ENCODE measurements at regions not wholly inside any gene's neighbourhood (a gene's known extent, or its start where the extent isn't known, plus 50 kb on each side); places are given as distances from the start of the nearest gene placed in this dataset.

- no peaks in the 10 kb centered on the region for H3K9me3 Mint-ChIP-seq (ENCODE audit: unreplicated experiment)
- peaks cover 18% of the 10 kb centered on the region for H3K27me3 Mint-ChIP-seq (ENCODE audit: unreplicated experiment)
- H3K27ac Mint-ChIP-seq (ENCODE audit: unreplicated experiment): no peak overlapping the region
- no peak overlapping the region for H3K4me3 Mint-ChIP-seq (ENCODE audit: unreplicated experiment)
- no peak for TF ChIP-seq CTCF (IDR thresholded peaks at IDR 0.05)
- no peaks in the 10 kb centered on the region for H3K4me1 Mint-ChIP-seq (ENCODE audit: unreplicated experiment)
- DNase-seq (ENCODE audit: extremely low spot score, unreplicated experiment): no peak
- H3K36me3 Mint-ChIP-seq (ENCODE audit: unreplicated experiment): no peaks in the 10 kb centered on the region
Measured at GRCh38 chr4:110250023-110250387, 51.6 kb upstream of the ELOVL6 start.

- no peaks in the 10 kb centered on the region for H3K4me1 Mint-ChIP-seq (ENCODE audit: unreplicated experiment)
- no peaks in the 10 kb centered on the region for H3K36me3 Mint-ChIP-seq (ENCODE audit: unreplicated experiment)
- no peak for DNase-seq (ENCODE audit: extremely low spot score, unreplicated experiment)
- H3K9me3 Mint-ChIP-seq (ENCODE audit: unreplicated experiment): no peaks in the 10 kb centered on the region
- no peak overlapping the region for H3K4me3 Mint-ChIP-seq (ENCODE audit: unreplicated experiment)
- no peak overlapping the region for H3K27ac Mint-ChIP-seq (ENCODE audit: unreplicated experiment)
- TF ChIP-seq CTCF (IDR thresholded peaks at IDR 0.05): no peak
- peaks cover 18% of the 10 kb centered on the region for H3K27me3 Mint-ChIP-seq (ENCODE audit: unreplicated experiment)
Measured at GRCh38 chr4:110248831-110249253, 50.4 kb upstream of the ELOVL6 start.
